Heart left ventricle (tissue), 16 donors: ENCODE measurements at regions not wholly inside any gene's neighbourhood (a gene's known extent, or its start where the extent isn't known, plus 50 kb on each side); places are given as distances from the start of the nearest gene placed in this dataset.

ENCODE experiments used
- ATAC-seq, 4 donors: fragments of 200-7000 bp; cut with Tn5 transposase; one replicate each; pipeline ENCODE4 v1.9.1; 2020 to 2022; ENCODE audit warnings: moderate library complexity in 4 of 4, mild to moderate bottlenecking in 3 of 4, moderate number of reproducible peaks in 1 of 4
- DNase-seq, 5 donors: peaks; one replicate each; pipeline ENCODE4 v3.0.0-alpha.2; 2020
- H3K27ac ChIP-seq, 12 donors: fragments of 200-600 bp; sonication (generic) in 4 of 12; one replicate each; pipeline versions ENCODE4 v1.5.0 to v1.8.0; 2016 to 2022; ENCODE audit warnings: mild to moderate bottlenecking in 2 of 12
- H3K27me3 ChIP-seq, 9 donors: fragments of 200-600 bp; sonication (generic) in 2 of 9; one replicate each; pipeline versions ENCODE4 v1.5.1 to v1.8.0; 2016 to 2022; ENCODE audit warnings: mild to moderate bottlenecking in 3 of 9
- H3K36me3 ChIP-seq, 9 donors: fragments of 200-600 bp; sonication (generic) in 2 of 9; one replicate each; pipeline versions ENCODE4 v1.5.0 to v1.8.0; 2018 to 2022; ENCODE audit warnings: mild to moderate bottlenecking in 2 of 9
- H3K4me1 ChIP-seq, 12 donors: fragments of 200-600 bp; sonication (generic) in 4 of 12; one replicate each; pipeline versions ENCODE4 v1.5.0 to v1.8.0; 2016 to 2022; ENCODE audit warnings: mild to moderate bottlenecking in 3 of 12
- H3K4me3 ChIP-seq, 12 donors: fragments of 200-600 bp; sonication (generic) in 4 of 12; one replicate each; pipeline versions ENCODE4 v1.5.0 to v1.8.0; 2017 to 2022; ENCODE audit warnings: mild to moderate bottlenecking in 9 of 12, moderate library complexity in 4 of 12
- H3K9me3 ChIP-seq, 12 donors: fragments of 200-600 bp; sonication (generic) in 4 of 12; one replicate each; pipeline versions ENCODE4 v1.5.0 to v1.8.0; 2016 to 2022; ENCODE audit warnings: mild to moderate bottlenecking in 1 of 12
- CTCF ChIP-seq, 12 donors: fragments of 200-600 bp; sonication (generic) in 4 of 12; IDR thresholded peaks; one replicate each; pipeline versions ENCODE4 v1.5.0 to v1.8.0; 2018 to 2022; ENCODE audit warnings: antibody characterized with exemption in 12 of 12, mild to moderate bottlenecking in 5 of 12
- POLR2A ChIP-seq, 2 donors: fragments of 450-650 bp; IDR thresholded peaks; one replicate each; pipeline ENCODE4 v1.6.1; 2017; ENCODE audit warnings: antibody characterized with exemption in 2 of 2, mild to moderate bottlenecking in 2 of 2, moderate library complexity in 2 of 2
- WGBS, 4 donors: extraction: QIAGEN DNeasy Blood & Tissue Kit in 2 of 4; methylation state at CpG; one replicate each; pipeline versions ENCODE4 v1.1.5 to v1.1.7; 2013 to 2018; 5-methylcytosine and 5-hydroxymethylcytosine counted together
- intact Hi-C, 10 donors: fragments of 100-400 bp; cut with DNase I; formaldehyde crosslinking; loops; one replicate each; pipeline versions ENCODE4 v1.11.1 to v1.14.2; 2022
- donor health status: ischemic (EF 13 %, LVEDD 7.1; RV severe dilation, severe dysfunction).
- donor health status: healthy with polysubstance abuse.
- donor health status: DM: no; HTN: yes; CAD: no.
- donor health status: DM: no; HTN: no; CAD: no.
- donor health status: ischemic (EF 25% LVEDD 6.9; RV normal size, moderate dysfunction).
- donor health status: ischemic (EF 25% LVEDD 5.7; RV mildly dilated, moderate dysfunction).
- donor health status: healthy.
- donor health status: DM: yes; HTN: yes; CAD: no.
- donor health status: ischemic (EF 35%, LVEDD 5.7; RV mildly dilated, moderate dysfunction).
- donor health status: nonischemic (EF 11% LVEDD 7.7; RV severe dilation, severe dysfunction).
- donor health status: DM: yes; HTN: yes; CAD: no.
- donor health status: PGD.
- donor health status: ischemic (EF 29% LVEDD 5.4; RV normal size, mild dysfunction).
- donor health status: nonischemic (EF 23%, LVEDD 6.1; RV moderate dilation, normal function).

DNA sequence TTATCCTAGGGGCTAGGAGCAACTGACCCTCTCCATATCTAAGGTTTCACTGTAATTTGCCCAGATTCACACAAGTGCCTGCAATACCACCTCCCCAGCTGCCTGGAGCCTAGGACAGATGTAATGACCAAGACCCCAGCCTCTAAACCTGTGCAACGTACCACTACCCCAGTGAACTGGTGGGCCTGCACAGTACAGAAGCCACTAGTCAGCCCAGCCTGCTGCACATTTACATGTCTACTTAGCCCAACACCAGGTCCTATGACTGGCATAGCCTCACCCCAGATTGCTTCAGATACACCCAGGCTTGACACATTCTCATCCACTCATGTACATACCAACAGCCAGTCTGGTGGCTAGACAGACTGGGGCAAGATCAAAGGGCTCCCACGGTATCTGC is 1336.6 kb downstream of the BRINP3 start:
- H3K4me1 ChIP-seq = no peaks in the 10 kb centered on the region
- H3K27ac ChIP-seq = no peak overlapping the region
- H3K27me3 ChIP-seq = no peaks in the 10 kb centered on the region
- 62 to 67% (median 63%) methylated on average over 2 of the region's 2 CpGs for WGBS, 4 donors
- TF ChIP-seq CTCF (IDR thresholded peaks at IDR 0.05) (no peak), POLR2A (IDR thresholded peaks at IDR 0.05) (no peak)
- DNase-seq (no peak), ATAC-seq (no peak)
- H3K4me3 ChIP-seq = no peak overlapping the region
- peaks cover 0 to 12% (median 0%) of the 10 kb centered on the region in 12 donors for H3K9me3 ChIP-seq
- H3K36me3 ChIP-seq = no peaks in the 10 kb centered on the region
- intact Hi-C loops = no loop called here

DNA sequence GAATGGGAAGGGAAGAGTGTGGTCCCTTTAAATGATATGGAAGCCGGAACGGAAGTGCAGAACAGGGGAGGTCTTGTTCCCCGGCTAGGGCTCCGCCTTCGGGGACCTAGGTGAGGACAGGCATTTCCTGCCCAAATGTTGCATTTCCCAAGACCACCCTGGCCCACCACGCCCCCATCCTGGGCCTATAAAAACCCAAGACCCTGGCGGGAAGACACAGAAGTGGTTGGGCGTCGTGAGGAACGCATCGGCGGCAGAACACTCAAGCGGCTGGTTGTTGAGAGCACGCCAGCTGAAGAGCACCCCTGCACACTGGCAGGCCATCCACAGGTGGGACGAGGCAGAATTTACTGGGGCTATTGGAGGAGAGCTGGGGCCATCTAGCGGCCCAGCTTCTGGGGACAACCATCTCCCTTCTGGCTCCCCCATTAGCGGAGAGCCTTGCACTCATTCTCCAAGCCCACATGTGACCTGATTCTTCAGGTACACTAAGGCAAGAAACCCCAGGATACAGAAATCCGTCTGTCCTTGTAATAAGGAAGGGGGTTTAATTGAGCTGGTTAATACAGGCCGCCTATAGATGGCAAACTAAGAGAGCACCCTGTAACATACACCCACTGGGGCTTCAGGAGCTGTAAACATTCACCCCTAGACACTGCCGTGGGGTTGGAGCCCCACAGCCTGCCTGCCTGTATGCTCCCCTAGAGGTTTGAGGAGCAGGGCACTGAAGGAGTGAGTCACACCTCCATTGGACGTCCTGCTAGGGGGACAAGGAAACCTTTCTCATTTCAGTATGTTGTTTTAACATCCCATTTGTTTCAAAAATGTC is 1327.9 kb downstream of the BRINP3 start:
- ATAC-seq = peak in 2 of 4 donors; percentile 11 to 34
- no peak overlapping the region for H3K27ac ChIP-seq
- 63 to 75% (median 74%) methylated on average over 21 of the region's 21 CpGs for WGBS, 4 donors
- H3K9me3 ChIP-seq = no peaks in the 10 kb centered on the region
- DNase-seq = no peak
- intact Hi-C loops = no loop called here
- H3K36me3 ChIP-seq = no peaks in the 10 kb centered on the region
- TF ChIP-seq POLR2A (IDR thresholded peaks at IDR 0.05) = no peak
- TF ChIP-seq CTCF (IDR thresholded peaks at IDR 0.05) = no peak
- H3K27me3 ChIP-seq = no peaks in the 10 kb centered on the region
- peak overlapping the region in 1 of 12 donors; percentile 5 for H3K4me3 ChIP-seq
- H3K4me1 ChIP-seq = no peaks in the 10 kb centered on the region

DNA sequence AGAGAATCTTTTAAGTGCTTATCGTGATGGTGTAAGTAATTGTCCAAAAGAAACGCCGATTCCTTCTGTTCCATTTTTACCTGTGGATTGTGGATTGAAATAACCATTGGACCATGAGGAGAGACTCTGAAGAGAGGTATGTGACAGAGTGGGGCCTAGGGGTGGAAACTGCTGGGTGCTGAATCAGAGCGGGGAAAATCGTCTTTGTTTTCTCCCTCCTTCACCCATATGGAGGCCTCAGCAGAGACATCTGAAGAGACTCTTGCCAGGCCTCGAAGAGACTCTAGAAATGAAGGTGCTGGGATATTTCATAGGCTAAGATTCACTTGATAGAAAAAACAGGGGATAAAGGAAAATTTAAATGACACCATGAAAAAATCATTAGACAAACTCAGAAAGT is 1327.0 kb downstream of the BRINP3 start:
- Histone ChIP-seq H3K4me1 (no peaks in the 10 kb centered on the region), H3K27me3 (no peaks in the 10 kb centered on the region), H3K9me3 (peaks cover 0 to 2% (median 0%) of the 10 kb centered on the region in 12 donors), H3K27ac (no peak overlapping the region), H3K36me3 (no peaks in the 10 kb centered on the region), H3K4me3 (no peak overlapping the region)
- DNase-seq = no peak
- no peak for ATAC-seq
- intact Hi-C loops = no loop called here
- TF ChIP-seq POLR2A (IDR thresholded peaks at IDR 0.05) (no peak), CTCF (IDR thresholded peaks at IDR 0.05) (no peak)
- 82 to 89% (median 85%) methylated on average over 6 of the region's 6 CpGs for WGBS, 4 donors

- Histone ChIP-seq H3K27me3 (no peaks in the 10 kb centered on the region), H3K4me1 (no peaks in the 10 kb centered on the region), H3K36me3 (no peaks in the 10 kb centered on the region), H3K4me3 (no peak overlapping the region), H3K27ac (no peak overlapping the region), H3K9me3 (peaks cover 0 to 2% (median 0%) of the 10 kb centered on the region in 12 donors)
- 42 to 51% (median 44%) methylated on average over 2 of the region's 2 CpGs for WGBS, 4 donors
- intact Hi-C loops = no loop called here
- DNase-seq = no peak
- ATAC-seq = no peak
- TF ChIP-seq CTCF (IDR thresholded peaks at IDR 0.05) (no peak), POLR2A (IDR thresholded peaks at IDR 0.05) (no peak)
Measured at GRCh38 chr1:189151361-189151760, 1326.3 kb downstream of the BRINP3 start.
